CD4-positive, alpha-beta T cell (primary cell): ENCODE measurements at regions not wholly inside any gene's neighbourhood (a gene's known extent, or its start where the extent isn't known, plus 50 kb on each side); places are given as distances from the start of the nearest gene placed in this dataset.

Experiments used
- ATAC-seq: fragments of 200-7000 bp; cut with Tn5 transposase; one replicate; pipeline ENCODE4 v1.10.0; 2022; ENCODE audit warnings: mild to moderate bottlenecking; ENCODE audit not compliant: poor library complexity
- CTCF ChIA-PET: fragments of 350-600 bp; sonication (Branson Sonifier 250); formaldehyde crosslinking; loops from one replicate; lab custom pipeline; 2021; ENCODE audit warnings: antibody characterized with exemption, inconsistent platforms; lab: Charles Lee
- POLR2A ChIA-PET: fragments of 350-600 bp; sonication (Branson Sonifier 250); formaldehyde crosslinking; loops from one replicate; lab custom pipeline; 2021; ENCODE audit warnings: antibody characterized with exemption, inconsistent platforms; lab: Charles Lee
- DNase-seq, 14 experiments: peaks; one replicate each; pipeline ENCODE4 v3.0.0-alpha.2; 2013 to 2020; ENCODE audit warnings: mixed read lengths in 2 of 14
- H3K27ac ChIP-seq, 2 donors: one replicate each; pipeline versions ENCODE4 v1.5.1 to v1.7.0; 2013; ENCODE audit warnings: low read length in 2 of 2, low read depth in 1 of 2, mild to moderate bottlenecking in 1 of 2
- H3K27me3 ChIP-seq, 2 experiments: 1 replicate in 1 of 2; 2 replicates in 1 of 2; pipeline versions ENCODE4 v1.6.1 to v1.7.0; 2013; ENCODE audit warnings: low read length in 2 of 2, control low read depth in 1 of 2, mild to moderate bottlenecking in 1 of 2, moderate library complexity in 1 of 2; ENCODE audit not compliant: insufficient read depth in 2 of 2, control insufficient read depth in 1 of 2
- H3K36me3 ChIP-seq: one replicate; pipeline ENCODE4 v1.6.1; 2013; ENCODE audit warnings: low read length, control low read depth; ENCODE audit not compliant: insufficient read depth
- H3K4me1 ChIP-seq: one replicate; pipeline ENCODE4 v1.6.1; 2013; ENCODE audit warnings: low read length, control low read depth; ENCODE audit not compliant: insufficient read depth
- H3K4me3 ChIP-seq: one replicate; pipeline ENCODE4 v1.5.1; 2013; ENCODE audit warnings: mild to moderate bottlenecking, low read length, moderate library complexity
- H3K9me3 ChIP-seq, 2 experiments: 1 replicate in 1 of 2; 2 replicates in 1 of 2; pipeline versions ENCODE4 v1.6.1 to v1.7.0; 2013; ENCODE audit warnings: low read length in 2 of 2, mild to moderate bottlenecking in 2 of 2, control low read depth in 1 of 2, moderate library complexity in 1 of 2; ENCODE audit not compliant: control insufficient read depth in 1 of 2, insufficient read depth in 1 of 2
- H3K27ac Mint-ChIP-seq: one replicate; pipeline ENCODE4 v1.8.0; 2020; ENCODE audit warnings: mixed read lengths
- H3K27me3 Mint-ChIP-seq: one replicate; pipeline ENCODE4 v1.8.0; 2021; ENCODE audit warnings: mixed read lengths
- H3K36me3 Mint-ChIP-seq: one replicate; pipeline ENCODE4 v1.8.0; 2021; ENCODE audit warnings: low read depth, mixed read lengths
- H3K4me1 Mint-ChIP-seq: one replicate; pipeline ENCODE4 v1.8.0; 2021; ENCODE audit warnings: low read depth, mixed read lengths
- H3K4me3 Mint-ChIP-seq: one replicate; pipeline ENCODE4 v1.8.0; 2020; ENCODE audit warnings: mild to moderate bottlenecking, mixed read lengths
- H3K9me3 Mint-ChIP-seq: one replicate; pipeline ENCODE4 v1.8.0; 2020; ENCODE audit warnings: mixed read lengths
- intact Hi-C, 2 experiments: fragments of 100-400 bp; cut with DNase I in 1 of 2; cut with micrococcal nuclease in 1 of 2; formaldehyde crosslinking; loops; one replicate each; pipeline versions ENCODE4 v1.15.1 to v1.9.0; 2023 to 2025; cut with DNase I, micrococcal nuclease
- TF ChIP-seq, protein P1 (sequence below): fragments of 200-600 bp; IDR thresholded peaks from one replicate; pipeline ENCODE4 v1.8.0; 2022; ENCODE audit warnings: antibody characterized with exemption, mild to moderate bottlenecking

- no peaks in the 10 kb centered on the region for H3K9me3 Mint-ChIP-seq
- POLR2A ChIA-PET: no interaction called here
- Histone ChIP-seq H3K4me3 (no peak overlapping the region), H3K27ac (no peak overlapping the region), H3K27me3 (no peaks in the 10 kb centered on the region), H3K36me3 (no peaks in the 10 kb centered on the region), H3K4me1 (no peaks in the 10 kb centered on the region), H3K9me3 (no peaks in the 10 kb centered on the region)
- DNase-seq (no peak), ATAC-seq (no peak)
- CTCF ChIA-PET: no interaction called here
- H3K4me1 Mint-ChIP-seq: no peaks in the 10 kb centered on the region
- H3K4me3 Mint-ChIP-seq: no peak overlapping the region
- intact Hi-C loops: no loop called here
- TF ChIP-seq, protein P1, sequence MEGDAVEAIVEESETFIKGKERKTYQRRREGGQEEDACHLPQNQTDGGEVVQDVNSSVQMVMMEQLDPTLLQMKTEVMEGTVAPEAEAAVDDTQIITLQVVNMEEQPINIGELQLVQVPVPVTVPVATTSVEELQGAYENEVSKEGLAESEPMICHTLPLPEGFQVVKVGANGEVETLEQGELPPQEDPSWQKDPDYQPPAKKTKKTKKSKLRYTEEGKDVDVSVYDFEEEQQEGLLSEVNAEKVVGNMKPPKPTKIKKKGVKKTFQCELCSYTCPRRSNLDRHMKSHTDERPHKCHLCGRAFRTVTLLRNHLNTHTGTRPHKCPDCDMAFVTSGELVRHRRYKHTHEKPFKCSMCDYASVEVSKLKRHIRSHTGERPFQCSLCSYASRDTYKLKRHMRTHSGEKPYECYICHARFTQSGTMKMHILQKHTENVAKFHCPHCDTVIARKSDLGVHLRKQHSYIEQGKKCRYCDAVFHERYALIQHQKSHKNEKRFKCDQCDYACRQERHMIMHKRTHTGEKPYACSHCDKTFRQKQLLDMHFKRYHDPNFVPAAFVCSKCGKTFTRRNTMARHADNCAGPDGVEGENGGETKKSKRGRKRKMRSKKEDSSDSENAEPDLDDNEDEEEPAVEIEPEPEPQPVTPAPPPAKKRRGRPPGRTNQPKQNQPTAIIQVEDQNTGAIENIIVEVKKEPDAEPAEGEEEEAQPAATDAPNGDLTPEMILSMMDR: no peak
- H3K36me3 Mint-ChIP-seq: no peaks in the 10 kb centered on the region
- H3K27ac Mint-ChIP-seq: no peak overlapping the region
- H3K27me3 Mint-ChIP-seq: peaks cover 7% of the 10 kb centered on the region
These were observed 122.6 kb downstream of the EDN3 start for GRCh38 chr20:59422872-59423544.

- POLR2A ChIA-PET: no interaction called here
- CTCF ChIA-PET: no interaction called here
- H3K4me1 Mint-ChIP-seq: peaks cover 11% of the 10 kb centered on the region
These were observed 124.6 kb downstream of the EDN3 start for GRCh38 chr20:59424976-59425375.

DNA sequence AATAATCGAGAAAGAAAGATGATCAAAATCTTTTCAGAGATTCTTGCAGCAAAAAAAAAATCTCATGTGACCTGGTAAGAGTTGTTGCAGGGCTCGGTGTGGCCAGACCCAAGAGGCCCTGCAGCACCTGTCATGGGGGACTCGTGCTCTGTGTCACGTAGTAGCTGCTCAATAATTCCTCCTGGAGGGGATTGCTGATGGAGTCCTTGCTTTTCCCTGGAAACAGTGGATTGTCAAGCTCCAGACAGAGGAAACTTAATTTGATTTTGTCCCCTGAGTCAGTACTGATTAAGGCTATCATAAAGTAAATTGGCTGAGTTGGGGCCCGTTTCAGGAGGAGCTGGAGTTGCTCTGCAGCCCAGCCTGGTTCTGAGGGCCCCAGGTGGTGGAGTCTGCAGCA, 125.2 kb downstream of the EDN3 start:
- Mint-ChIP-seq H3K27ac (no peak overlapping the region), H3K4me3 (no peak overlapping the region), H3K27me3 (no peaks in the 10 kb centered on the region), H3K9me3 (no peaks in the 10 kb centered on the region), H3K36me3 (no peaks in the 10 kb centered on the region), H3K4me1 (peaks cover 11% of the 10 kb centered on the region)
- Histone ChIP-seq H3K27me3 (no peaks in the 10 kb centered on the region), H3K4me1 (peaks cover 7% of the 10 kb centered on the region), H3K36me3 (no peaks in the 10 kb centered on the region), H3K4me3 (no peak overlapping the region), H3K27ac (no peak overlapping the region), H3K9me3 (no peaks in the 10 kb centered on the region)
- ChIA-PET POLR2A (no interaction called here), CTCF (no interaction called here)
- TF ChIP-seq, protein P1: no peak
- intact Hi-C loops: no loop called here
- DNase-seq: no peak
- ATAC-seq: no peak

More at GRCh38 chr20:59424976-59425375, 124.6 kb downstream of the EDN3 start:
- TF ChIP-seq, protein P1: no peak
- Mint-ChIP-seq H3K27ac (no peak overlapping the region), H3K27me3 (no peaks in the 10 kb centered on the region), H3K36me3 (no peaks in the 10 kb centered on the region), H3K4me3 (no peak overlapping the region), H3K9me3 (no peaks in the 10 kb centered on the region)
- no peaks in the 10 kb centered on the region for H3K27me3 ChIP-seq
- ATAC-seq (no peak), DNase-seq (no peak)
- H3K36me3 ChIP-seq: no peaks in the 10 kb centered on the region
- intact Hi-C loops: no loop called here
- peaks cover 7% of the 10 kb centered on the region for H3K4me1 ChIP-seq
- H3K4me3 ChIP-seq: no peak overlapping the region
- no peak overlapping the region for H3K27ac ChIP-seq
- no peaks in the 10 kb centered on the region for H3K9me3 ChIP-seq
